ENCODE measurements at regions not wholly inside any gene's neighbourhood (a gene's known extent, or its start where the extent isn't known, plus 50 kb on each side); places are given as distances from the start of the nearest gene placed in this dataset.

DNA sequence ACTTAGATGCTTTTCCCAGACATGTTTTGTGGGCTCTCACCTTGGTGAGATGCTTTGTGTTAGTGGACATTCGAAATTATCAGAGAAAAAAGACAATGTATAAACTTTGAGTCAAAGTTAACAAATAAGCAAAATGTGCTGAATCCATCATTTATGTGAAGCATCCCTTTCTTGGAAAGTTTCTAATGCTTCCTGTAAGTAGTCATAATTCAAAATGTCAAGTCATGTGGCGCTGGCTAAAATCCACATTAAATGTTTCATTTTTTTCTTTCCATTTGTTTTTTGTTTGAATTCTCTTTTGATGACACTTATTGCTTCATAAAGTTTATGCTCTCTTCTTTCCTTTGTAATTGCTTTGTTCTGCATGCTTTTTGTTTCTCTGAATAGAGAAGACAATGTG lies 107.2 kb upstream of the CENPW start:
- Histone ChIP-seq H3K27me3 (ENCODE audit: insufficient read depth, low read length) (no peaks in the 10 kb centered on the region), H3K9me3 (ENCODE audit: low read length) (no peaks in the 10 kb centered on the region), H3K36me3 (ENCODE audit: insufficient read depth, low read length) (no peaks in the 10 kb centered on the region), H3K4me1 (ENCODE audit: insufficient read depth, low read length) (peaks cover 4% of the 10 kb centered on the region), H2AFZ (ENCODE audit: low read depth, low read length) (no peak overlapping the region), H3K4me3 (ENCODE audit: low read length) (no peak overlapping the region)

DNA sequence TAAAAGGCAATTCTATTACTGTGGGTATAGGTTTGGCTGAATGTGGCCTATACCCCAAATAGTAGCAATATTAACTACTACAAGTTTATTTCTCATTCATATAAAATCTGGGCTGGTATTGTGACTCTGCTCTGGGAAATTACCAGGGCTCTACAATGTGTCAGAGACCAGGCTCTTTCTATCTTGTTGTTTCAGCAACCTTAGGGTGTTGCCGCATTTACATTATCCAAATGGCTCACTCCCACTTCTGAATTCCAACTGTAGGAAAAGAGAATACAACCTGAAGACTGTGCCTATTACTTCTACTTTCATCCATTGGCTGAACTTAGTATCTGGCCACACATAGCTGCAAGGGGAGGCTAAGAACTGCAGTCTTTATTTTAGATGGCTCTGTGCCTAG lies 106.7 kb upstream of the CENPW start:
- no peaks in the 10 kb centered on the region for H3K4me1 ChIP-seq (ENCODE audit: insufficient read depth, low read length)
- H3K27me3 ChIP-seq (ENCODE audit: insufficient read depth, low read length), result no peaks in the 10 kb centered on the region
- no peaks in the 10 kb centered on the region for H3K9me3 ChIP-seq (ENCODE audit: low read length)
- no peak overlapping the region for H3K4me3 ChIP-seq (ENCODE audit: low read length)
- no peak overlapping the region for H2AFZ ChIP-seq (ENCODE audit: low read depth, low read length)
- no peaks in the 10 kb centered on the region for H3K36me3 ChIP-seq (ENCODE audit: insufficient read depth, low read length)

DNA sequence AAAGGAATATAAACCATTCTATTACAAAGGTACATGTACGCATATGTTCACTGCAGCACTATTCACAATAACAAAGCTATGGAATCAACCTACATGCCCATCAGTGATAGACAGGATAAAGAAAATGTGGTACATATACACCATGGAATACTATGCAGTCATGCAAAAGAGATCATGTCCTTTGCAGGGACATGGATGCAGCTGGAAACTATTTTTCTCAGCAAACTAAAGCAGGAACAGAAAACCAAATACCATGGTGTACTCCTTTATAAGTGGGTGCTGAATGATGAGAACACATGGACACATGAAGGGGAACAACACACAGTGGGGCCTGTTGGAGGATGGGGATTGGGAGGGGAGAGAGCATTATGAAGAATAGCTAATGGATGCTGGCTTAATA lies 104.6 kb upstream of the CENPW start:
- Histone ChIP-seq H3K27me3 (ENCODE audit: insufficient read depth, low read length) (no peaks in the 10 kb centered on the region), H3K9me3 (ENCODE audit: low read length) (no peaks in the 10 kb centered on the region), H3K4me3 (ENCODE audit: low read length) (no peak overlapping the region), H3K36me3 (ENCODE audit: insufficient read depth, low read length) (no peaks in the 10 kb centered on the region), H3K4me1 (ENCODE audit: insufficient read depth, low read length) (no peaks in the 10 kb centered on the region), H2AFZ (ENCODE audit: low read depth, low read length) (no peak overlapping the region)

DNA sequence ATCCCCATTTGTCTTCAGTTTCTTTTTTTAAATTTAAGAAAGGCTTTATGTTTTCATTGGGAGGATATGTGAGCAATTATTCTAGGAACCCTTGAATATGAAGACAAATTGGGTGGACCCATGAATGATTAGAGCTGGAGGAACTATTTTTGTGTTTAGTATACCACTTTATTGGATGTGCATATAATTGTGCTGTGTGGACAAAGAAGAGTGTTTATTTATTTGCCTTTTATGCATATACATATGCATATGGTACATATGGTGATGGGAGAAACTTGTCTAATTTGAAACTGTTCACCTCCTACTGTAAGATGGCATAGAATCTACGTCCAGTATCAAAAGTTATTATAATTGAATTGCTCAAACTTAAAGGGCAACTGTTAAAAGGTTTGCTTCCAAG lies 94.8 kb upstream of the CENPW start:
- no peaks in the 10 kb centered on the region for H3K27me3 ChIP-seq (ENCODE audit: insufficient read depth, low read length)
- H3K36me3 ChIP-seq (ENCODE audit: insufficient read depth, low read length), result no peaks in the 10 kb centered on the region
- H3K4me1 ChIP-seq (ENCODE audit: insufficient read depth, low read length), result no peaks in the 10 kb centered on the region
- H2AFZ ChIP-seq (ENCODE audit: low read depth, low read length), result no peak overlapping the region
- no peaks in the 10 kb centered on the region for H3K9me3 ChIP-seq (ENCODE audit: low read length)
- H3K4me3 ChIP-seq (ENCODE audit: low read length), result no peak overlapping the region

DNA sequence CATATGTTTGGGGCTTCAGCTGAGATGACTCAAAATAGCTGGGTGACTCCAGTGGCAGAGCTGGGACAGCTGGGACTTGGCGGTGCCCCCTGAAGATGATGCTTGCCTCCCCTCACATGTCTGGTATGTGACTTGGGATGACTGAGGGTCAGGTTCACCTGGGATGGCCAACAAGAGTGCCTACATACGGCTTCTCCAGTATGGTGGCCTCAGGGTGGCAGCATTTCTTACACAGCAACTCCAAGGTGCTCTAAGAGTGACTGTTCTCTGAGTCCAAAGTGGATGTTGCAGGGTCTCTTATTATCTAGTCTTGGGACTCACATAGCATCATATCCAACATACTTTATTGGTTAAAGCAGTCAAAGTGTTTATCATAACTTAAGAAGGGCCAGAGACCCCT lies 87.8 kb upstream of the CENPW start:
- Histone ChIP-seq H3K27me3 (ENCODE audit: insufficient read depth, low read length) (no peaks in the 10 kb centered on the region), H3K4me3 (ENCODE audit: low read length) (no peak overlapping the region), H3K4me1 (ENCODE audit: insufficient read depth, low read length) (no peaks in the 10 kb centered on the region), H2AFZ (ENCODE audit: low read depth, low read length) (no peak overlapping the region), H3K9me3 (ENCODE audit: low read length) (no peaks in the 10 kb centered on the region), H3K36me3 (ENCODE audit: insufficient read depth, low read length) (no peaks in the 10 kb centered on the region)

GRCh38 chr6:126253431-126253830 lies 86.5 kb upstream of the CENPW start:
- no peaks in the 10 kb centered on the region for H3K36me3 ChIP-seq (ENCODE audit: insufficient read depth, low read length)
- H3K9me3 ChIP-seq (ENCODE audit: low read length), result peaks cover 5% of the 10 kb centered on the region
- no peak overlapping the region for H2AFZ ChIP-seq (ENCODE audit: low read depth, low read length)
- no peaks in the 10 kb centered on the region for H3K27me3 ChIP-seq (ENCODE audit: insufficient read depth, low read length)
- no peak overlapping the region for H3K4me3 ChIP-seq (ENCODE audit: low read length)
- H3K4me1 ChIP-seq (ENCODE audit: insufficient read depth, low read length), result no peaks in the 10 kb centered on the region

GRCh38 chr6:126258150-126258549 lies 81.8 kb upstream of the CENPW start:
- H3K4me1 ChIP-seq (ENCODE audit: insufficient read depth, low read length), result no peaks in the 10 kb centered on the region
- H3K27me3 ChIP-seq (ENCODE audit: insufficient read depth, low read length), result no peaks in the 10 kb centered on the region
- H2AFZ ChIP-seq (ENCODE audit: low read depth, low read length), result no peak overlapping the region

GRCh38 chr6:126261792-126262421 lies 78.0 kb upstream of the CENPW start:
- no peaks in the 10 kb centered on the region for H3K27me3 ChIP-seq (ENCODE audit: insufficient read depth, low read length)
- peaks cover 5% of the 10 kb centered on the region for H3K9me3 ChIP-seq (ENCODE audit: low read length)
- H3K36me3 ChIP-seq (ENCODE audit: insufficient read depth, low read length), result no peaks in the 10 kb centered on the region
- no peak overlapping the region for H2AFZ ChIP-seq (ENCODE audit: low read depth, low read length)
- no peak overlapping the region for H3K4me3 ChIP-seq (ENCODE audit: low read length)
- no peaks in the 10 kb centered on the region for H3K4me1 ChIP-seq (ENCODE audit: insufficient read depth, low read length)

More at GRCh38 chr6:126258150-126258549, 81.8 kb upstream of the CENPW start:
- Histone ChIP-seq H3K36me3 (ENCODE audit: insufficient read depth, low read length) (no peaks in the 10 kb centered on the region), H3K9me3 (ENCODE audit: low read length) (peaks cover 5% of the 10 kb centered on the region), H3K4me3 (ENCODE audit: low read length) (no peak overlapping the region)

GRCh38 chr6:126264265-126264664 lies 75.7 kb upstream of the CENPW start:
- no peaks in the 10 kb centered on the region for H3K4me1 ChIP-seq (ENCODE audit: insufficient read depth, low read length)
- H3K4me3 ChIP-seq (ENCODE audit: low read length), result no peak overlapping the region
- H2AFZ ChIP-seq (ENCODE audit: low read depth, low read length), result no peak overlapping the region
- no peaks in the 10 kb centered on the region for H3K27me3 ChIP-seq (ENCODE audit: insufficient read depth, low read length)
- no peaks in the 10 kb centered on the region for H3K9me3 ChIP-seq (ENCODE audit: low read length)
- H3K36me3 ChIP-seq (ENCODE audit: insufficient read depth, low read length), result no peaks in the 10 kb centered on the region

DNA sequence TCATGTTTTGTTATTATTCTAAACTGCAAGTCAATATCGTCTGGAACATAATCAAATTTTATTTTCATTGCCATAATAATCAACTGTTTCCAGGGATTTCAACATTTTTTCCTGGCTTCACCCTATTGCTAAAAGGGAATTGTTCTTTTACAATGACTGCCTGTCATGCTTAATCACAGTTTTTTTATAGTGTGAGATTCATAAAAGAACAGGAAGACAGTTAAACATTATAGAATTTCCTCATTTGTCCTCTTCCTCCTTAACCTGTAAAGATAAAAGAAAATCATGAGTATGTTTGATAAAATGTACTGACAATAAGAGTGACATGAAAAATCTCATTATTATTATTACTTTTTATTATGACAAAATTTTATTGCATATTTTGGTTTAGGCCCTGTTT lies 73.3 kb upstream of the CENPW start:
- Histone ChIP-seq H3K9me3 (ENCODE audit: low read length) (no peaks in the 10 kb centered on the region), H2AFZ (ENCODE audit: low read depth, low read length) (no peak overlapping the region), H3K4me3 (ENCODE audit: low read length) (no peak overlapping the region), H3K36me3 (ENCODE audit: insufficient read depth, low read length) (no peaks in the 10 kb centered on the region), H3K27me3 (ENCODE audit: insufficient read depth, low read length) (no peaks in the 10 kb centered on the region), H3K4me1 (ENCODE audit: insufficient read depth, low read length) (no peaks in the 10 kb centered on the region)

- H3K36me3 ChIP-seq (ENCODE audit: insufficient read depth, low read length), result no peaks in the 10 kb centered on the region
- H2AFZ ChIP-seq (ENCODE audit: low read depth, low read length), result no peak overlapping the region
- no peak overlapping the region for H3K4me3 ChIP-seq (ENCODE audit: low read length)
- H3K9me3 ChIP-seq (ENCODE audit: low read length), result no peaks in the 10 kb centered on the region
- H3K27me3 ChIP-seq (ENCODE audit: insufficient read depth, low read length), result no peaks in the 10 kb centered on the region
- H3K4me1 ChIP-seq (ENCODE audit: insufficient read depth, low read length), result no peaks in the 10 kb centered on the region
These were observed 72.3 kb upstream of the CENPW start for GRCh38 chr6:126267626-126268025.

DNA sequence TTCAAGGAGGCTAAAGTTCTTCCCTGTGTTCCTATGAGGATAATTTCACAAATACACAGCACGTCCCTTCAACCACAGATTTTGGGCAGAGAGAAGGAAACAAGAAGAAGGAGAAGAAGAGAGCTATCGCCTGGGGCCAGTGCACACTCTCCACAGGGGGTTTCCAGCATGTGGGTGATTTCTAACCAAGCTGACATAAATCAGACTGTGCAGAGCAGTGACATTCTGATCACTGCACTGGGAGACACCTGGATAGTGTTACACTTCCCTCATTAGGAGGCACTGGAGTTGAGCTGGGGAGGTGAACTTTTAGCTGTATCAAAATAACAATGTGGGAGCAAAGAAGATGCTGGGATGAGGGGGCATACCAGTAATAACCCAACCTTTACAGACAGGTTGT lies 71.8 kb upstream of the CENPW start:
- H3K36me3 ChIP-seq (ENCODE audit: insufficient read depth, low read length), result no peaks in the 10 kb centered on the region
- H3K9me3 ChIP-seq (ENCODE audit: low read length), result no peaks in the 10 kb centered on the region
- H3K4me3 ChIP-seq (ENCODE audit: low read length), result no peak overlapping the region
- H3K4me1 ChIP-seq (ENCODE audit: insufficient read depth, low read length), result no peaks in the 10 kb centered on the region
- no peak overlapping the region for H2AFZ ChIP-seq (ENCODE audit: low read depth, low read length)
- H3K27me3 ChIP-seq (ENCODE audit: insufficient read depth, low read length), result no peaks in the 10 kb centered on the region

DNA sequence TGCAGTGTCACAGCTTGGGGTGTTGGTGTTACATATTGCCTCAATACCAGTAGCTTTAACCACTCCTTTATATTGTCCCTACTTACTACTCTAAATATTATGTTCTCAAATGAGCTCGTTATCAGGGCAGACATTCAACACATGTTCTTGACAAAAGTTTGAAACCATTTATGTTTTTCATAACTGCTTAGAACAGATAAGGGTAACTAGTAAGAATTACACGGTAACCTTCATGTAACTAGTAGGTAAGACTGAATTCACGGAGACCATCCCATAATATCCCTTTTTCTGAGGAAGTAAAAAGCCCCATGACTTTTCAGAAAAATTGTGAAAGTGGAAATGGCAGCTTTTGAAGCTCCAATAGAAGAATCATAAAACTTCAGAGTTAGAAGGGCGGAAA lies 59.6 kb upstream of the CENPW start:
- Histone ChIP-seq H3K9me3 (ENCODE audit: low read length) (no peaks in the 10 kb centered on the region), H3K36me3 (ENCODE audit: insufficient read depth, low read length) (no peaks in the 10 kb centered on the region)

DNA sequence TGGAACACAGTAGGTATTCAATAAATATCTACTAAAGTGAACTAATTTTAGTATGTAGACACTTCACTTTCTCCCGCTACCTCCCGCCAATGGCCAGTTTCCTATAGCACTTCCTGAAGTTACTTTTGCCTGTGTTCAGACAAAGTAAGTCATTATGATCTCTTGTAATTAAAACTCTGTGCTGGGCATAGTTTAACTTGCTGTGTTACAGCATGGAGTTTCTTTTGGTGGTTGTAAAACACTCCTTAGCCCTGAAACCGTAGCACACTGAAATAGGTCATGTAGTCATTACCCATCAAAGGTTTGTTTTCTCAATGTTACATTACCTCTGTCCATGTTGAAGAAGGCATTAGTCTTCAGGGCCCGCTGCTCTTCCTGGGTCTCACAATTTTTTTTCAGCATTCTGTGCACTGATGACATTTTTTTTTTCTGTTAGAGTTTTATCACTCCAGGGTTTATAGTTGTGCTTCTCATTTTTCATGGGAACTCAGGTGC lies 54.0 kb upstream of the CENPW start:
- Histone ChIP-seq H3K27me3 (ENCODE audit: insufficient read depth, low read length) (no peaks in the 10 kb centered on the region), H3K9me3 (ENCODE audit: low read length) (no peaks in the 10 kb centered on the region), H3K4me1 (ENCODE audit: insufficient read depth, low read length) (no peaks in the 10 kb centered on the region)

More for the DNA sequence above, 59.6 kb upstream of the CENPW start:
- Histone ChIP-seq H3K4me1 (ENCODE audit: insufficient read depth, low read length) (no peaks in the 10 kb centered on the region), H2AFZ (ENCODE audit: low read depth, low read length) (no peak overlapping the region), H3K27me3 (ENCODE audit: insufficient read depth, low read length) (no peaks in the 10 kb centered on the region), H3K4me3 (ENCODE audit: low read length) (no peak overlapping the region)

More for the DNA sequence above, 54.0 kb upstream of the CENPW start:
- H2AFZ ChIP-seq (ENCODE audit: low read depth, low read length), result no peak overlapping the region
- no peaks in the 10 kb centered on the region for H3K36me3 ChIP-seq (ENCODE audit: insufficient read depth, low read length)
- no peak overlapping the region for H3K4me3 ChIP-seq (ENCODE audit: low read length)
